Endothelial cell of umbilical vein (primary cell): ENCODE measurements at regions not wholly inside any gene's neighbourhood (a gene's known extent, or its start where the extent isn't known, plus 50 kb on each side); places are given as distances from the start of the nearest gene placed in this dataset.

Experiments
- BruUV-seq: library from RNA; stranded (reverse); fragments of 400-500 nt; replicated peaks from 2 replicates; lab custom pipeline; 2021; lab: Mats Ljungman, UMichigan
- CTCF ChIA-PET: fragments of 300-600, 350-600 bp; sonication (Branson Sonifier 250); formaldehyde crosslinking; loops from one replicate; lab custom pipeline; 2021; ENCODE audit warnings: antibody characterized with exemption, inconsistent platforms; lab: Charles Lee
- POLR2A ChIA-PET: fragments of 300-600, 350-600 bp; sonication (Branson Sonifier 250); formaldehyde crosslinking; loops from one replicate; lab custom pipeline; 2021; ENCODE audit warnings: antibody characterized with exemption, inconsistent platforms; lab: Charles Lee
- DNase-seq: peaks from one replicate; pipeline ENCODE4 v3.0.0-alpha.2; 2011; ENCODE audit warnings: low read depth, low spot score
- FAIRE-seq: peaks from 2 replicates; lab custom pipeline; 2011; peaks lifted over from hg19 to GRCh38; lab: Jason Lieb, UNC
- H2AFZ ChIP-seq: 2 replicates; pipeline ENCODE4 v1.6.0; 2012; ENCODE audit warnings: low read depth, low read length, control low read depth, inconsistent platforms
- H3K27ac ChIP-seq: 2 replicates; pipeline ENCODE4 v1.5.1; 2011; ENCODE audit warnings: low read depth, mild to moderate bottlenecking, control low read depth, low read length, moderate library complexity; ENCODE audit not compliant: insufficient read depth
- H3K27me3 ChIP-seq, 2 experiments: 2 replicates each; pipeline versions ENCODE4 v1.6.0 to v1.6.1; 2011; ENCODE audit warnings: low read length in 2 of 2, mixed read lengths in 1 of 2; ENCODE audit not compliant: control insufficient read depth in 2 of 2, insufficient read depth in 2 of 2
- H3K36me3 ChIP-seq, 2 experiments: 2 replicates in 1 of 2; 3 replicates in 1 of 2; pipeline ENCODE4 v1.5.1; 2011; ENCODE audit warnings: low read length in 2 of 2, mild to moderate bottlenecking in 1 of 2, moderate library complexity in 1 of 2; ENCODE audit not compliant: control insufficient read depth in 2 of 2, insufficient read depth in 2 of 2; ENCODE audit errors: extremely low read depth in 1 of 2
- H3K4me1 ChIP-seq: 3 replicates; pipeline ENCODE4 v1.5.1; 2011; ENCODE audit warnings: mild to moderate bottlenecking, low read length; ENCODE audit not compliant: control insufficient read depth, insufficient read depth; ENCODE audit errors: extremely low read depth
- H3K4me2 ChIP-seq: 2 replicates; pipeline ENCODE4 v1.6.1; 2011; ENCODE audit warnings: low read length, control low read depth, mixed read lengths; ENCODE audit not compliant: insufficient read depth
- H3K4me3 ChIP-seq, 3 experiments: fragments of 200-600 bp in 1 of 3; sonication (generic), shearing (Covaris generic) in 1 of 3; replicated peaks in 1 of 3; 2 replicates each; pipeline ENCODE4 v1.5.1; 2011 to 2016; ENCODE audit warnings: control low read depth in 3 of 3, low read length in 3 of 3, mild to moderate bottlenecking in 2 of 3, inconsistent platforms in 1 of 3, low read depth in 1 of 3, moderate library complexity in 1 of 3; ENCODE audit not compliant: insufficient read depth in 1 of 3
- H3K79me2 ChIP-seq: 2 replicates; pipeline ENCODE4 v1.6.0; 2012; ENCODE audit warnings: low read length, inconsistent platforms; ENCODE audit not compliant: control insufficient read depth, insufficient read depth
- H3K9ac ChIP-seq: replicated peaks from 2 replicates; pipeline ENCODE3; 2011; ENCODE audit warnings: low read length, control low read depth; ENCODE audit not compliant: insufficient read depth; ENCODE audit errors: extremely low read depth
- H3K9me1 ChIP-seq: replicated peaks from 3 replicates; pipeline ENCODE4 v1.6.0; 2011; ENCODE audit warnings: mild to moderate bottlenecking, low read length; ENCODE audit not compliant: control insufficient read depth, insufficient read depth; ENCODE audit errors: extremely low read depth
- H3K9me3 ChIP-seq: replicated peaks from 2 replicates; pipeline ENCODE4 v1.5.1; 2012; ENCODE audit warnings: low read length, inconsistent platforms; ENCODE audit not compliant: control insufficient read depth, insufficient read depth
- H4K20me1 ChIP-seq: replicated peaks from 2 replicates; pipeline ENCODE3; 2011; ENCODE audit warnings: mild to moderate bottlenecking, low read length; ENCODE audit not compliant: control insufficient read depth, insufficient read depth; ENCODE audit errors: extremely low read depth
- CTCF ChIP-seq, 2 donors: IDR thresholded peaks; 1 replicate in 1 of 2; 2 replicates in 1 of 2; pipeline ENCODE4 v1.5.1; 2011; ENCODE audit warnings: low read length in 2 of 2, mild to moderate bottlenecking in 2 of 2, moderate library complexity in 2 of 2, control low read depth in 1 of 2, inconsistent platforms in 1 of 2, low read depth in 1 of 2; ENCODE audit not compliant: insufficient read depth in 1 of 2; ENCODE audit errors: extremely low read depth in 1 of 2
- EZH2 ChIP-seq: IDR thresholded peaks from 2 replicates; pipeline ENCODE4 v1.6.1; 2012; ENCODE audit warnings: borderline replicate concordance, low read depth, mild to moderate bottlenecking, moderate library complexity, low read length, inconsistent platforms; ENCODE audit not compliant: severe bottlenecking
- FOS ChIP-seq: IDR thresholded peaks from 2 replicates; pipeline ENCODE4 v1.6.1; 2011; ENCODE audit warnings: mild to moderate bottlenecking, low read length, moderate library complexity, borderline replicate concordance; ENCODE audit not compliant: insufficient read depth
- GATA2 ChIP-seq: IDR thresholded peaks from 2 replicates; pipeline ENCODE4 v1.7.0; 2011; ENCODE audit warnings: low read depth, mild to moderate bottlenecking, moderate library complexity, mixed read lengths, low read length; ENCODE audit not compliant: insufficient read length, insufficient read depth
- JUN ChIP-seq: IDR thresholded peaks from 2 replicates; pipeline ENCODE4 v1.6.1; 2011; ENCODE audit warnings: borderline replicate concordance, low read depth; ENCODE audit not compliant: insufficient read length, insufficient read depth
- MAX ChIP-seq: IDR thresholded peaks from 2 replicates; pipeline ENCODE4 v1.6.1; 2011; ENCODE audit not compliant: insufficient read depth, insufficient read length
- MYC ChIP-seq: IDR thresholded peaks from one replicate; pipeline ENCODE4 v1.6.1; 2011; ENCODE audit warnings: mild to moderate bottlenecking, low read depth, low read length
- POLR2A ChIP-seq: IDR thresholded peaks from 2 replicates; pipeline ENCODE4 v1.6.1; 2012; ENCODE audit warnings: low read depth, mild to moderate bottlenecking, control low read depth, low read length
- POLR2AphosphoS5 ChIP-seq: IDR thresholded peaks from 2 replicates; pipeline ENCODE4 v1.6.1; 2012; ENCODE audit warnings: low read depth, mild to moderate bottlenecking, control low read depth, low read length, moderate library complexity; ENCODE audit not compliant: insufficient read depth
- dilution Hi-C: fragments of 300-500 bp; cut with MboI; formaldehyde crosslinking; loops from one replicate; pipeline ENCODE4 v1.15.0; 2019; ENCODE audit warnings: low sequenced_read_pairs; ENCODE audit not compliant: extremely low pct_ligation_motif_present
- intact Hi-C: fragments of 100-400 bp; cut with micrococcal nuclease; formaldehyde crosslinking; loops from one replicate; pipeline ENCODE4 v1.10.0; 2022

- no peaks in the 10 kb centered on the region for H4K20me1 ChIP-seq
- H3K9me1 ChIP-seq, result no peaks in the 10 kb centered on the region
- no peaks in the 10 kb centered on the region for H3K36me3 ChIP-seq
- no peak overlapping the region for H3K9ac ChIP-seq
- ChIA-PET CTCF (no interaction called here), POLR2A (no interaction called here)
- FAIRE-seq, result no peak
- no peaks in the 10 kb centered on the region for H3K9me3 ChIP-seq
- intact Hi-C loops, result no loop called here
- no peak overlapping the region for H3K27ac ChIP-seq
- dilution Hi-C loops, result no loop called here
- no peaks in the 10 kb centered on the region for H3K4me1 ChIP-seq
- no peaks in the 10 kb centered on the region for H3K27me3 ChIP-seq
- BruUV-seq, result no TSS peak
- H3K4me3 ChIP-seq, result no peak overlapping the region
- TF ChIP-seq JUN (no peak), MAX (no peak), FOS (no peak), MYC (no peak)
- no peak overlapping the region for H2AFZ ChIP-seq
- no peak overlapping the region for H3K4me2 ChIP-seq
- DNase-seq, result no peak
- no peaks in the 10 kb centered on the region for H3K79me2 ChIP-seq
Observed at GRCh38 chr2:857081-857480, 93.6 kb upstream of the SNTG2 start.

DNA sequence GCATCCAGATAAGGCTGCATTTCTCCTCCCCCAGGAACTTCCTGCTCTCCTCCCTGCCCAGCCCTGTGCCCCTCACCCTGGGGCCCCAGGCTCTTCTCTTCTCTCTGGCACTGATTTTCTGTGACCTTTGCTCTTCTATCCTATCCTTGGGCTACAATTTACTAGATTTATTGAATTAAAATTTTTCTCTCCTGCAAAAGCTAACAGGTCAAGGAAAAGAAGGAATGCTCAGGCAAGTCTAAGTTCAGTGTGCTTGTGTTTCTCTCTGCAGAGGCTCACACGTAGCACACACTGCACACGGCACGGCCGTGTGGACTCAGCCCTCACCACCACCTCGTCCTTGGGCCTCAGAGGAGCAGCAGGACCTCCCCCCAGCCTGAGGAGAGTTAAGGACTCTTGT, 94.2 kb upstream of the SNTG2 start:
- no TSS peak for BruUV-seq
- no peaks in the 10 kb centered on the region for H3K36me3 ChIP-seq

More for the DNA sequence above, 94.2 kb upstream of the SNTG2 start:
- ChIA-PET CTCF (no interaction called here), POLR2A (no interaction called here)
- H4K20me1 ChIP-seq, result no peaks in the 10 kb centered on the region
- no peak overlapping the region for H2AFZ ChIP-seq
- H3K4me1 ChIP-seq, result no peaks in the 10 kb centered on the region
- no peaks in the 10 kb centered on the region for H3K27me3 ChIP-seq
- H3K9me1 ChIP-seq, result no peaks in the 10 kb centered on the region
- no peak overlapping the region for H3K4me2 ChIP-seq
- intact Hi-C loops, result no loop called here
- FAIRE-seq (no peak), DNase-seq (no peak)
- H3K4me3 ChIP-seq, result no peak overlapping the region
- no peak overlapping the region for H3K9ac ChIP-seq
- TF ChIP-seq POLR2A (no peak), GATA2 (no peak), EZH2 (no peak), FOS (no peak), MAX (no peak), MYC (no peak), CTCF (IDR thresholded peaks at IDR 0.05; ENCODE audit: extremely low read depth in 1 of 2, insufficient read depth in 1 of 2, low read depth in 1 of 2, low read length in 2 of 2) (no peak), JUN (no peak), POLR2AphosphoS5 (no peak)
- H3K79me2 ChIP-seq, result no peaks in the 10 kb centered on the region
- no peak overlapping the region for H3K27ac ChIP-seq
- no peaks in the 10 kb centered on the region for H3K9me3 ChIP-seq
- dilution Hi-C loops, result no loop called here
